ENCODE measurements at regions not wholly inside any gene's neighbourhood (a gene's known extent, or its start where the extent isn't known, plus 50 kb on each side); places are given as distances from the start of the nearest gene placed in this dataset.

GRCh38 chr12:127696963-127697362, 570.0 kb upstream of the TMEM132C start:
- Histone ChIP-seq H3K79me2 (ENCODE audit: insufficient read depth) (no peaks in the 10 kb centered on the region), H4K20me1 (ENCODE audit: insufficient read depth) (no peaks in the 10 kb centered on the region), H3K4me3 (no peak overlapping the region), H3K4me1 (ENCODE audit: insufficient read depth) (no peaks in the 10 kb centered on the region), H3K9me2 (ENCODE audit: insufficient read depth) (no peaks in the 10 kb centered on the region), H3K4me2 (ENCODE audit: unreplicated experiment) (no peak overlapping the region), H3K9ac (no peak overlapping the region), H3F3A (ENCODE audit: insufficient read depth) (no peaks in the 10 kb centered on the region), H3K27me3 (replicated peaks; ENCODE audit: insufficient read depth) (no peaks in the 10 kb centered on the region), H3K27ac (no peak overlapping the region), H2AFZ (no peak overlapping the region), H3K36me3 (ENCODE audit: low read depth) (no peaks in the 10 kb centered on the region), H3K9me3 (ENCODE audit: low read depth) (no peaks in the 10 kb centered on the region)
- in situ Hi-C loops (cut with MboI) = loop anchor here (25.0 kb wide), 2 partner anchors 585 to 910 kb away; no protein-coding TSS in a partner anchor
- no peak for TF ChIP-seq EZH2phosphoT487 (IDR thresholded peaks at IDR 0.05; ENCODE audit: insufficient read depth, low read depth)
- DNase-seq = no peak

GRCh38 chr12:127703026-127703425, 563.9 kb upstream of the TMEM132C start:
- Histone ChIP-seq H3K27ac (no peak overlapping the region), H3K9me3 (ENCODE audit: low read depth) (no peaks in the 10 kb centered on the region), H3K4me1 (ENCODE audit: insufficient read depth) (no peaks in the 10 kb centered on the region), H3K9ac (no peak overlapping the region), H4K20me1 (ENCODE audit: insufficient read depth) (no peaks in the 10 kb centered on the region), H2AFZ (no peak overlapping the region), H3K4me2 (ENCODE audit: unreplicated experiment) (no peak overlapping the region), H3K9me2 (ENCODE audit: insufficient read depth) (no peaks in the 10 kb centered on the region), H3F3A (ENCODE audit: insufficient read depth) (no peaks in the 10 kb centered on the region), H3K79me2 (ENCODE audit: insufficient read depth) (no peaks in the 10 kb centered on the region), H3K27me3 (replicated peaks; ENCODE audit: insufficient read depth) (peaks cover 5% of the 10 kb centered on the region; the same call in 1 of the 2 replicates), H3K4me3 (no peak overlapping the region), H3K36me3 (ENCODE audit: low read depth) (no peaks in the 10 kb centered on the region)
- WGBS, 2 experiments (ENCODE audit: low coverage in 1 of 2, low lambda C conversion rate in 2 of 2, missing lambda C conversion rate in 2 of 2) = 62 to 64% methylated on average over 6 of the region's 6 CpGs
- TF ChIP-seq EZH2 (IDR thresholded peaks at IDR 0.05; ENCODE audit: insufficient read depth, poor library complexity, severe bottlenecking) (no peak), EZH2phosphoT487 (IDR thresholded peaks at IDR 0.05; ENCODE audit: insufficient read depth, low read depth) (no peak)
- in situ Hi-C loops (cut with MboI) = no loop called here
- no peak for DNase-seq

GRCh38 chr12:127711108-127711507, 555.9 kb upstream of the TMEM132C start:
- DNase-seq = peak; percentile 18
- Histone ChIP-seq H3K27ac (no peak overlapping the region), H3K36me3 (ENCODE audit: low read depth) (no peaks in the 10 kb centered on the region), H3K4me2 (ENCODE audit: unreplicated experiment) (no peak overlapping the region), H3K9me3 (ENCODE audit: low read depth) (no peaks in the 10 kb centered on the region), H3K9ac (no peak overlapping the region), H3K4me3 (no peak overlapping the region), H4K20me1 (ENCODE audit: insufficient read depth) (no peaks in the 10 kb centered on the region), H2AFZ (no peak overlapping the region), H3F3A (ENCODE audit: insufficient read depth) (no peaks in the 10 kb centered on the region), H3K4me1 (ENCODE audit: insufficient read depth) (no peaks in the 10 kb centered on the region), H3K27me3 (replicated peaks; ENCODE audit: insufficient read depth) (no peaks in the 10 kb centered on the region), H3K9me2 (ENCODE audit: insufficient read depth) (no peaks in the 10 kb centered on the region), H3K79me2 (ENCODE audit: insufficient read depth) (no peaks in the 10 kb centered on the region)
- in situ Hi-C loops (cut with MboI) = no loop called here
- TF ChIP-seq EZH2phosphoT487 (IDR thresholded peaks at IDR 0.05; ENCODE audit: insufficient read depth, low read depth) = no peak
- no peak for TF ChIP-seq EZH2 (IDR thresholded peaks at IDR 0.05; ENCODE audit: insufficient read depth, poor library complexity, severe bottlenecking)
- WGBS, 2 experiments (ENCODE audit: low coverage in 1 of 2, low lambda C conversion rate in 2 of 2, missing lambda C conversion rate in 2 of 2) = 36 to 39% methylated on average over 8 of the region's 8 CpGs

- DNase-seq = no peak
- H3K9ac ChIP-seq = no peak overlapping the region
- H3K4me3 ChIP-seq = no peak overlapping the region
- H3K4me1 ChIP-seq (ENCODE audit: insufficient read depth) = no peaks in the 10 kb centered on the region
- no peak overlapping the region for H3K27ac ChIP-seq
- TF ChIP-seq EZH2 (IDR thresholded peaks at IDR 0.05; ENCODE audit: insufficient read depth, poor library complexity, severe bottlenecking) = no peak
- TF ChIP-seq EZH2phosphoT487 (IDR thresholded peaks at IDR 0.05; ENCODE audit: insufficient read depth, low read depth) = no peak
- 34 to 36% methylated on average over 2 of the region's 2 CpGs for WGBS, 2 experiments (ENCODE audit: low coverage in 1 of 2, low lambda C conversion rate in 2 of 2, missing lambda C conversion rate in 2 of 2)
- no peak overlapping the region for H2AFZ ChIP-seq
- H3K36me3 ChIP-seq (ENCODE audit: low read depth) = no peaks in the 10 kb centered on the region
- H3K9me3 ChIP-seq (ENCODE audit: low read depth) = no peaks in the 10 kb centered on the region
- no peaks in the 10 kb centered on the region for H3K79me2 ChIP-seq (ENCODE audit: insufficient read depth)
- H4K20me1 ChIP-seq (ENCODE audit: insufficient read depth) = no peaks in the 10 kb centered on the region
- H3K9me2 ChIP-seq (ENCODE audit: insufficient read depth) = no peaks in the 10 kb centered on the region
- in situ Hi-C loops (cut with MboI) = no loop called here
- no peaks in the 10 kb centered on the region for H3K27me3 ChIP-seq (replicated peaks; ENCODE audit: insufficient read depth)
- no peak overlapping the region for H3K4me2 ChIP-seq (ENCODE audit: unreplicated experiment)
- no peaks in the 10 kb centered on the region for H3F3A ChIP-seq (ENCODE audit: insufficient read depth)
These were observed 554.4 kb upstream of the TMEM132C start for GRCh38 chr12:127712561-127712960.

- Histone ChIP-seq H3K9me2 (ENCODE audit: insufficient read depth) (no peaks in the 10 kb centered on the region), H3K36me3 (ENCODE audit: low read depth) (no peaks in the 10 kb centered on the region), H3K79me2 (ENCODE audit: insufficient read depth) (no peaks in the 10 kb centered on the region), H3K4me3 (no peak overlapping the region), H3F3A (ENCODE audit: insufficient read depth) (no peaks in the 10 kb centered on the region), H3K9ac (no peak overlapping the region), H3K27ac (no peak overlapping the region), H2AFZ (no peak overlapping the region), H3K4me1 (ENCODE audit: insufficient read depth) (no peaks in the 10 kb centered on the region), H3K27me3 (replicated peaks; ENCODE audit: insufficient read depth) (no peaks in the 10 kb centered on the region), H3K9me3 (ENCODE audit: low read depth) (no peaks in the 10 kb centered on the region), H4K20me1 (ENCODE audit: insufficient read depth) (no peaks in the 10 kb centered on the region), H3K4me2 (ENCODE audit: unreplicated experiment) (no peak overlapping the region)
- TF ChIP-seq EZH2 (IDR thresholded peaks at IDR 0.05; ENCODE audit: insufficient read depth, poor library complexity, severe bottlenecking) (no peak), EZH2phosphoT487 (IDR thresholded peaks at IDR 0.05; ENCODE audit: insufficient read depth, low read depth) (no peak)
- no peak for DNase-seq
- in situ Hi-C loops (cut with MboI) = no loop called here
- 58 to 60% methylated on average over 2 of the region's 2 CpGs for WGBS, 2 experiments (ENCODE audit: low coverage in 1 of 2, low lambda C conversion rate in 2 of 2, missing lambda C conversion rate in 2 of 2)
These were observed 550.8 kb upstream of the TMEM132C start for GRCh38 chr12:127716166-127716565.

Data from GM23248 (cell line).